K562 (cell line): ENCODE measurements at regions not wholly inside any gene's neighbourhood (a gene's known extent, or its start where the extent isn't known, plus 50 kb on each side); places are given as distances from the start of the nearest gene placed in this dataset.

Experiments
- CAMTA2 ChIP-seq: fragments of 250-450 bp; sonication (Bioruptor Pico); conservative IDR thresholded peaks from 2 replicates; pipeline ENCODE4 v1.5.1; 2022
- ELF2 ChIP-seq: fragments of 250-450 bp; sonication (Bioruptor Pico); IDR thresholded peaks from 2 replicates; pipeline ENCODE4 v1.5.0; 2021; ENCODE audit warnings: mild to moderate bottlenecking
- SFPQ ChIP-seq: fragments of 200-400 bp; formaldehyde crosslinking; IDR thresholded peaks from 2 replicates; pipeline ENCODE4 v1.6.1; 2017; ENCODE audit warnings: mild to moderate bottlenecking, low read depth, low read length, moderate library complexity
- SREBF1 ChIP-seq: fragments of 150-350 bp; IDR thresholded peaks from 2 replicates; pipeline ENCODE4 v1.6.1; 2014; ENCODE audit warnings: antibody characterized with exemption, low read depth, low read length, borderline replicate concordance
- ZBTB5 ChIP-seq: fragments of 450-650 bp; IDR thresholded peaks from 2 replicates; pipeline ENCODE4 v1.6.1; 2017; ENCODE audit warnings: antibody characterized with exemption
- ZNF140 ChIP-seq: fragments of 250-450 bp; sonication (Bioruptor Pico); IDR thresholded peaks from 2 replicates; pipeline ENCODE4 v1.8.0; 2021; ENCODE audit warnings: moderate library complexity, mild to moderate bottlenecking, inconsistent platforms
- ZNF165 ChIP-seq: fragments of 250-450 bp; sonication (Bioruptor Pico); IDR thresholded peaks from 2 replicates; pipeline ENCODE4 v1.4.0; 2020; ENCODE audit warnings: borderline replicate concordance
- ZNF277 ChIP-seq: fragments of 250-450 bp; sonication (Bioruptor Pico); IDR thresholded peaks from 2 replicates; pipeline ENCODE4 v1.8.0; 2022; ENCODE audit warnings: inconsistent platforms, mild to moderate bottlenecking, moderate library complexity, borderline replicate concordance
- ZNF318 ChIP-seq, 2 experiments: fragments of 450-650 bp; IDR thresholded peaks; 2 replicates each; pipeline ENCODE4 v1.6.1; 2016; ENCODE audit warnings: mild to moderate bottlenecking in 2 of 2, borderline replicate concordance in 1 of 2, low read depth in 1 of 2, moderate library complexity in 1 of 2
- ZNF384 ChIP-seq: IDR thresholded peaks from 2 replicates; pipeline ENCODE4 v1.6.1; 2012; ENCODE audit warnings: low read depth, low read length, improper control_type of control experiment
- TF ChIP-seq, protein P1 (sequence below): fragments of 450-650 bp; formaldehyde crosslinking; IDR thresholded peaks from 2 replicates; pipeline ENCODE4 v1.4.0; 2020; ENCODE audit warnings: mild to moderate bottlenecking, mixed read lengths

GRCh38 chr7:93004906-93005305 is 112.9 kb downstream of the SAMD9 start (continued):
- TF ChIP-seq ZNF140 (no peak), ZNF165 (CRISPR knock-in tag) (no peak), ZNF277 (no peak), CAMTA2 (no peak), ZNF318 (IDR thresholded peaks at IDR 0.05; ENCODE audit: borderline replicate concordance in 1 of 2, low read depth in 1 of 2) (no peak), ELF2 (CRISPR knock-in tag) (no peak), SFPQ (no peak), SREBF1 (no peak), ZBTB5 (no peak), ZNF384 (no peak)
- TF ChIP-seq, protein P1, sequence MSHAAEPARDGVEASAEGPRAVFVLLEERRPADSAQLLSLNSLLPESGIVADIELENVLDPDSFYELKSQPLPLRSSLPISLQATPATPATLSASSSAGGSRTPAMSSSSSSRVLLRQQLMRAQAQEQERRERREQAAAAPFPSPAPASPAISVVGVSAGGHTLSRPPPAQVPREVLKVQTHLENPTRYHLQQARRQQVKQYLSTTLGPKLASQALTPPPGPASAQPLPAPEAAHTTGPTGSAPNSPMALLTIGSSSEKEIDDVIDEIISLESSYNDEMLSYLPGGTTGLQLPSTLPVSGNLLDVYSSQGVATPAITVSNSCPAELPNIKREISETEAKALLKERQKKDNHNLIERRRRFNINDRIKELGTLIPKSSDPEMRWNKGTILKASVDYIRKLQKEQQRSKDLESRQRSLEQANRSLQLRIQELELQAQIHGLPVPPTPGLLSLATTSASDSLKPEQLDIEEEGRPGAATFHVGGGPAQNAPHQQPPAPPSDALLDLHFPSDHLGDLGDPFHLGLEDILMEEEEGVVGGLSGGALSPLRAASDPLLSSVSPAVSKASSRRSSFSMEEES (CRISPR knock-in tag), result no peak
